K562 (cell line): ENCODE measurements at regions not wholly inside any gene's neighbourhood (a gene's known extent, or its start where the extent isn't known, plus 50 kb on each side); places are given as distances from the start of the nearest gene placed in this dataset.

Experiments
- ATAC-seq: fragments of 200-7000 bp; cut with Tn5 transposase; 3 replicates; pipeline ENCODE4 v1.9.1; 2020; ENCODE audit warnings: moderate library complexity
- BruUV-seq: library from RNA; stranded (reverse); fragments of 400-500 nt; replicated peaks from 2 replicates; lab custom pipeline; 2021; lab: Mats Ljungman, UMichigan
- CTCF ChIA-PET: fragments of 300-600 bp; formaldehyde crosslinking; extraction: SDS; loops from one replicate; lab custom pipeline; 2021; ENCODE audit warnings: low intra/inter-chr PET ratio; lab: Yijun Ruan, JAX
- POLR2A ChIA-PET: fragments of 300-600, 350-650 bp; sonication (Branson Sonifier 250); formaldehyde crosslinking; extraction: SDS; loops from one replicate; lab custom pipeline; 2021; ENCODE audit warnings: antibody characterized with exemption, inconsistent platforms; lab: Yijun Ruan, JAX
- DNase-seq, 4 experiments: peaks; one replicate each; pipeline versions ENCODE4 v3.0.0 to v3.0.0-alpha.2; 2011 to 2018; ENCODE audit warnings: low spot score in 3 of 4, mixed read lengths in 3 of 4; ENCODE audit errors: extremely low read depth in 1 of 4
- FAIRE-seq: peaks from 2 replicates; lab custom pipeline; 2011; peaks lifted over from hg19 to GRCh38; lab: Jason Lieb, UNC
- H2AFZ ChIP-seq: 2 replicates; pipeline ENCODE4 v1.6.0; 2011; ENCODE audit warnings: low read depth, low read length, control low read depth, inconsistent platforms
- H3K27ac ChIP-seq: fragments of 200-600 bp; 3 replicates; pipeline ENCODE4 v1.8.0; 2011; ENCODE audit warnings: low read depth, mild to moderate bottlenecking, control low read depth, inconsistent platforms, low read length, moderate library complexity, mixed read lengths; ENCODE audit errors: extremely low read depth
- H3K27me3 ChIP-seq, 2 experiments: fragments of 300-600 bp in 1 of 2; 2 replicates in 1 of 2; 3 replicates in 1 of 2; pipeline versions ENCODE4 v1.6.0 to v1.8.0; 2011; ENCODE audit warnings: inconsistent platforms in 2 of 2, low read length in 2 of 2, mild to moderate bottlenecking in 1 of 2, mixed read lengths in 1 of 2, moderate library complexity in 1 of 2; ENCODE audit not compliant: control insufficient read depth in 2 of 2, insufficient read depth in 2 of 2
- H3K36me3 ChIP-seq: fragments of 300-600 bp; 3 replicates; pipeline ENCODE4 v1.8.0; 2011; ENCODE audit warnings: mild to moderate bottlenecking, low read length, inconsistent platforms; ENCODE audit not compliant: control insufficient read depth, insufficient read depth
- H3K4me1 ChIP-seq, 2 experiments: fragments of 200-600 bp in 1 of 2; replicated peaks in 1 of 2; 2 replicates in 1 of 2; 3 replicates in 1 of 2; pipeline versions ENCODE4 v1.5.1 to v1.8.0; 2011; ENCODE audit warnings: inconsistent platforms in 2 of 2, low read length in 2 of 2, mild to moderate bottlenecking in 1 of 2, mixed read lengths in 1 of 2, moderate library complexity in 1 of 2; ENCODE audit not compliant: control insufficient read depth in 2 of 2, insufficient read depth in 2 of 2
- H3K4me2 ChIP-seq: 2 replicates; pipeline ENCODE4 v1.6.1; 2011; ENCODE audit warnings: low read length, control low read depth, inconsistent platforms, mixed read lengths; ENCODE audit not compliant: insufficient read depth
- H3K4me3 ChIP-seq: fragments of 200-600 bp; sonication (generic), shearing (Covaris generic); 2 replicates; pipeline ENCODE4 v1.5.1; 2016; ENCODE audit warnings: control low read depth, inconsistent platforms
- H3K79me2 ChIP-seq: fragments of 200-600 bp; 3 replicates; pipeline ENCODE4 v1.8.0; 2011; ENCODE audit warnings: low read length, inconsistent platforms; ENCODE audit not compliant: control insufficient read depth, insufficient read depth
- H3K9ac ChIP-seq, 2 experiments: 2 replicates each; pipeline versions ENCODE4 v1.6.0 to v1.6.1; 2011; ENCODE audit warnings: low read depth in 2 of 2, low read length in 2 of 2, control low read depth in 1 of 2, inconsistent platforms in 1 of 2, mild to moderate bottlenecking in 1 of 2, mixed read lengths in 1 of 2; ENCODE audit not compliant: insufficient read depth in 1 of 2
- H3K9me1 ChIP-seq: one replicate; pipeline ENCODE4 v1.6.0; 2011; ENCODE audit warnings: inconsistent platforms, mild to moderate bottlenecking, low read length, moderate library complexity; ENCODE audit not compliant: control insufficient read depth, insufficient read depth
- H3K9me3 ChIP-seq: replicated peaks from 2 replicates; pipeline ENCODE4 v1.5.1; 2011; ENCODE audit warnings: low read depth, low read length, inconsistent platforms; ENCODE audit not compliant: control insufficient read depth, insufficient read depth
- H4K20me1 ChIP-seq: replicated peaks from 2 replicates; pipeline ENCODE4 v1.6.1; 2011; ENCODE audit warnings: low read length, inconsistent platforms, mixed read lengths; ENCODE audit not compliant: control insufficient read depth, insufficient read depth
- PCBP1 ChIP-seq: fragments of 200-400 bp; formaldehyde crosslinking; IDR thresholded peaks from 2 replicates; pipeline ENCODE4 v1.6.1; 2018; ENCODE audit warnings: mild to moderate bottlenecking, low read depth, low read length; ENCODE audit not compliant: poor library complexity, severe bottlenecking
- PML ChIP-seq: IDR thresholded peaks from 2 replicates; pipeline ENCODE4 v1.6.1; 2012; ENCODE audit warnings: low read length, inconsistent platforms
- SIN3B ChIP-seq: fragments of 450-650 bp; IDR thresholded peaks from 2 replicates; pipeline ENCODE4 v1.6.1; 2017; ENCODE audit warnings: low read depth, mild to moderate bottlenecking, moderate library complexity
- SIX5 ChIP-seq, 2 experiments: IDR thresholded peaks; 2 replicates each; pipeline ENCODE4 v1.6.1; 2011; ENCODE audit warnings: low read length in 2 of 2, borderline replicate concordance in 1 of 2, low read depth in 1 of 2, mild to moderate bottlenecking in 1 of 2, moderate library complexity in 1 of 2; ENCODE audit not compliant: insufficient read depth in 1 of 2
- SMARCA5 ChIP-seq: fragments of 450-650 bp; IDR thresholded peaks from 2 replicates; pipeline ENCODE4 v1.6.1; 2016
- SUPT5H ChIP-seq: fragments of 450-650 bp; IDR thresholded peaks from 2 replicates; pipeline ENCODE4 v1.6.1; 2016
- WHSC1 ChIP-seq: IDR thresholded peaks from one replicate; pipeline ENCODE4 v1.6.1; 2012; ENCODE audit warnings: low read length, control low read depth, inconsistent platforms
- ZFP30 ChIP-seq: fragments of 250-450 bp; sonication (Bioruptor Pico); IDR thresholded peaks from 2 replicates; pipeline ENCODE4 v1.8.0; 2022; ENCODE audit warnings: moderate library complexity, mild to moderate bottlenecking, inconsistent platforms, borderline replicate concordance
- ZKSCAN3 ChIP-seq: fragments of 250-450 bp; sonication (Bioruptor Pico); IDR thresholded peaks from 2 replicates; pipeline ENCODE4 v1.4.0; 2020
- ZNF263 ChIP-seq: sonication (generic); formaldehyde crosslinking; IDR thresholded peaks from 2 replicates; pipeline ENCODE4 v1.8.0; 2022; ENCODE audit warnings: mild to moderate bottlenecking, missing genetic modification reagents, borderline replicate concordance
- ZNF3 ChIP-seq: fragments of 250-450 bp; sonication (Bioruptor Pico); IDR thresholded peaks from 2 replicates; pipeline ENCODE4 v1.5.0; 2021; ENCODE audit warnings: mild to moderate bottlenecking, moderate library complexity
- ZNF316 ChIP-seq: fragments of 450-650 bp; IDR thresholded peaks from 2 replicates; pipeline ENCODE4 v1.6.1; 2016
- whole genome bisulfite sequencing: fragments of 100-300 bp; shearing (Covaris generic); methylation state at CpG from one replicate; pipeline ENCODE4 v1.1.6; 2016; ENCODE audit warnings: low coverage, mixed read lengths; ENCODE audit not compliant: insufficient coverage; ENCODE audit errors: missing lambda C conversion rate; 5-methylcytosine and 5-hydroxymethylcytosine counted together
- in situ Hi-C: fragments of 300-500 bp; cut with MboI; formaldehyde crosslinking; loops from 4 replicates; pipeline ENCODE4 v1.15.0; 2018; ENCODE audit warnings: inconsistent platforms, mixed read lengths
- intact Hi-C: fragments of 100-400 bp; cut with micrococcal nuclease; formaldehyde crosslinking; loops from 2 replicates; pipeline ENCODE4 v1.14.2; 2022
- TF ChIP-seq, protein P1 (sequence below): fragments of 250-450 bp; sonication (Bioruptor Pico); IDR thresholded peaks from 2 replicates; pipeline ENCODE4 v1.8.0; 2022; ENCODE audit warnings: inconsistent platforms

DNA sequence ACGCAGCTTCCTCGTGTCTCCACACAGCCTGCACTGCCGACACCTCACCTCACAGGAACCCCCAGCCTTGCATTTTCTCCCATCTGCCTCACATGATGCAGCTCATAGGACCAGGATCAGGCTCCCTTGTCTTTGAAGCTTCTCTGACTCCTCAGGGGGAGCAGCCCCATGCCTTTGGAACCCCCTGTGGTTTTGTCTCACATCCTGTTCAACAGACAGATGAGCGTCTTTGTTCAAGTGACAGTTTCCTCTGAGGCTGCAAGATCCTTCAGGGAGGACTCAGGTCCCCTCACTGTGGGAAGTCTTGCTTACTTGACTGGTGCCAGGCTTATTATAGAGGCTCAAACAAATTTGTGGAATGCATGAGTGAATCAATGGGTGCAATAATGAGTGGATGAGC lies 667.1 kb downstream of the INHBA start:
- no peaks in the 10 kb centered on the region for H3K9me1 ChIP-seq
- WGBS, result 0% methylated on average over 4 of the region's 4 CpGs
- H3K4me3 ChIP-seq, result no peak overlapping the region
- H3K27me3 ChIP-seq, result no peaks in the 10 kb centered on the region
- H3K9ac ChIP-seq, result no peak overlapping the region
- intact Hi-C loops (no loop called here), in situ Hi-C loops (no loop called here)
- no peak for ATAC-seq
- no peak overlapping the region for H2AFZ ChIP-seq
- no peak overlapping the region for H3K27ac ChIP-seq
- no peak for DNase-seq
- no peak for FAIRE-seq
- H3K36me3 ChIP-seq, result no peaks in the 10 kb centered on the region
- H3K9me3 ChIP-seq, result no peaks in the 10 kb centered on the region
- ChIA-PET CTCF (no interaction called here), POLR2A (no interaction called here)
- H4K20me1 ChIP-seq, result no peaks in the 10 kb centered on the region
- TF ChIP-seq, protein P1, sequence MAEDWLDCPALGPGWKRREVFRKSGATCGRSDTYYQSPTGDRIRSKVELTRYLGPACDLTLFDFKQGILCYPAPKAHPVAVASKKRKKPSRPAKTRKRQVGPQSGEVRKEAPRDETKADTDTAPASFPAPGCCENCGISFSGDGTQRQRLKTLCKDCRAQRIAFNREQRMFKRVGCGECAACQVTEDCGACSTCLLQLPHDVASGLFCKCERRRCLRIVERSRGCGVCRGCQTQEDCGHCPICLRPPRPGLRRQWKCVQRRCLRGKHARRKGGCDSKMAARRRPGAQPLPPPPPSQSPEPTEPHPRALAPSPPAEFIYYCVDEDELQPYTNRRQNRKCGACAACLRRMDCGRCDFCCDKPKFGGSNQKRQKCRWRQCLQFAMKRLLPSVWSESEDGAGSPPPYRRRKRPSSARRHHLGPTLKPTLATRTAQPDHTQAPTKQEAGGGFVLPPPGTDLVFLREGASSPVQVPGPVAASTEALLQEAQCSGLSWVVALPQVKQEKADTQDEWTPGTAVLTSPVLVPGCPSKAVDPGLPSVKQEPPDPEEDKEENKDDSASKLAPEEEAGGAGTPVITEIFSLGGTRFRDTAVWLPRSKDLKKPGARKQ (CRISPR knock-in tag), result no peak
- TF ChIP-seq WHSC1 (no peak), ZFP30 (no peak), ZNF263 (no peak), SMARCA5 (no peak), PCBP1 (no peak), ZNF3 (no peak), SIN3B (no peak), ZNF316 (no peak), SUPT5H (no peak), PML (no peak), ZKSCAN3 (CRISPR knock-in tag) (no peak), SIX5 (IDR thresholded peaks at IDR 0.05; ENCODE audit: borderline replicate concordance in 1 of 2, insufficient read depth in 1 of 2, low read depth in 1 of 2, low read length in 2 of 2) (no peak)
- BruUV-seq, result no TSS peak
- H3K4me2 ChIP-seq, result no peak overlapping the region
- no peaks in the 10 kb centered on the region for H3K4me1 ChIP-seq
- no peaks in the 10 kb centered on the region for H3K79me2 ChIP-seq
